ENCODE measurements at regions not wholly inside any gene's neighbourhood (a gene's known extent, or its start where the extent isn't known, plus 50 kb on each side); places are given as distances from the start of the nearest gene placed in this dataset.

DNA sequence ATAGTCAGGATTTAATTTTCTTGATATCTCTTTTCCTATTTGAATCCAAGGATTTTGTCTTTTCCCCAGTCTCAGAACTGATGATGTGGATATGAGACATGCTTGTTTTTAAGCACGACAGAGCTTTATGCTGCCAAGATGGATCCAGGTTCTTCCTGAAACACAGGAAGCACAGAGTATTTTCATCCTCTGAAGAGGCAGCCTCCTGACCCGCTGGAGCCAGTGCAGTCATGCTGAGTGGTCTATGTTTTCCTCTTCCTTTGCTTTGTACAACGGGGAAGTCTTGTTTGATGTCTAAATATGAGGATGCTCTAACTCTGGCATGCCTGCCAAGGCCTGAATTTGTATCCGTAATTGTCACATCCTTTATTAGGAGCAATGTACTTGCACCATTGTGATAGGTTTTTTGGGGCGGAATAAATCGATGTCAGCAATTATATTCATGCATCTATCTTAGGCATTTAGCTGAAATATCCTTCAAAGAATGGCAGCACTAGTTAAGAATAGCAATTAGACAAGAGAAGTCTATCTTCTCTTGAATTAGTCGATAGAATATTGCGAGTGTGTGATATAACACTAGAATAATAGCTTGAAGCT, 407.1 kb upstream of the JAG1 start:
- H3K56ac ChIP-seq (replicated peaks; ENCODE audit: insufficient read length, low read depth, low read length), result no peak overlapping the region
- H4K8ac ChIP-seq (ENCODE audit: extremely low read depth, insufficient read depth, low read length), result no peak overlapping the region
- H3K9ac ChIP-seq (replicated peaks in 1 of 4; ENCODE audit: extremely low read depth in 1 of 4, low read depth in 3 of 4, low read length in 3 of 4), result no peak overlapping the region
- H3K4me1 ChIP-seq (replicated peaks in 1 of 4; ENCODE audit: control insufficient read depth in 3 of 4, insufficient read depth in 4 of 4, low read length in 3 of 4), result no peaks in the 10 kb centered on the region
- H3K14ac ChIP-seq (ENCODE audit: insufficient read length), result no peak overlapping the region
- H2BK20ac ChIP-seq (ENCODE audit: low read length), result no peak overlapping the region
- no peak overlapping the region for H4K5ac ChIP-seq (ENCODE audit: insufficient read length, low read depth, low read length)
- no peaks in the 10 kb centered on the region for H3K27me3 ChIP-seq (replicated peaks in 1 of 4; ENCODE audit: control insufficient read depth in 3 of 4, extremely low read depth in 1 of 4, insufficient read depth in 3 of 4, low read length in 3 of 4)
- DNase-seq (ENCODE audit: low read depth in 1 of 2, low spot score in 2 of 2) (no peak), FAIRE-seq (no peak)
- 91% methylated on average over 8 of the region's 8 CpGs; no CpG with 5 or more reads in 1 of the 2 experiments for WGBS, 2 experiments (ENCODE audit: extremely low coverage in 1 of 2, insufficient coverage in 1 of 2, insufficient read length in 1 of 2, insufficient replicate concordance in 2 of 2, low coverage in 1 of 2, low lambda C conversion rate in 2 of 2, missing lambda C conversion rate in 1 of 2)
- H4K20me1 ChIP-seq (replicated peaks in 1 of 2; ENCODE audit: control insufficient read depth in 1 of 2, insufficient read depth in 2 of 2, low read length in 2 of 2), result no peaks in the 10 kb centered on the region
- no peak overlapping the region; the same call in 1 of the 2 replicates for H2AFZ ChIP-seq (ENCODE audit: low read length)
- no peaks in the 10 kb centered on the region for H3K79me1 ChIP-seq (ENCODE audit: low read depth, low read length)
- H2BK15ac ChIP-seq (ENCODE audit: low read length), result no peak overlapping the region
- H3K4ac ChIP-seq (replicated peaks; ENCODE audit: insufficient read length, low read depth, low read length), result no peak overlapping the region
- H2BK5ac ChIP-seq (ENCODE audit: low read depth, low read length), result no peak overlapping the region
- H3K23ac ChIP-seq (ENCODE audit: insufficient read length), result no peak overlapping the region
- H3K27ac ChIP-seq (ENCODE audit: low read depth, low read length), result no peak overlapping the region
- no peak overlapping the region for H3K18ac ChIP-seq (ENCODE audit: extremely low read depth, low read length)
- H3K79me2 ChIP-seq (ENCODE audit: control insufficient read depth in 1 of 2, insufficient read depth in 2 of 2, low read length in 2 of 2), result no peaks in the 10 kb centered on the region
- H3K9me3 ChIP-seq (ENCODE audit: insufficient read depth in 2 of 2, low read depth in 1 of 2, low read length in 1 of 2), result no peaks in the 10 kb centered on the region
- no peak overlapping the region for H3K4me2 ChIP-seq (ENCODE audit: insufficient read depth in 1 of 2, low read depth in 2 of 2, low read length in 2 of 2)
- no peaks in the 10 kb centered on the region for H3K36me3 ChIP-seq (ENCODE audit: control insufficient read depth in 2 of 4, insufficient read depth in 4 of 4, low read length in 3 of 4)
- H2BK120ac ChIP-seq (replicated peaks; ENCODE audit: low read depth, low read length), result no peak overlapping the region
- POLR2A ChIA-PET (ENCODE audit: partially characterized antibody), result no interaction called here
- H4K91ac ChIP-seq (replicated peaks; ENCODE audit: insufficient read length, low read length), result no peak overlapping the region
- CTCF ChIA-PET (ENCODE audit: partially characterized antibody), result interaction anchor here (0.9 to 1.2 kb wide), 2 partner anchors 25 to 185 kb away, joined by 3 read pairs; no protein-coding TSS in a partner anchor
- H3K23me2 ChIP-seq (ENCODE audit: low read depth, low read length), result no peaks in the 10 kb centered on the region
- H2AK5ac ChIP-seq (ENCODE audit: low read depth, low read length), result no peak overlapping the region
- H2BK12ac ChIP-seq (ENCODE audit: low read depth, low read length), result no peak overlapping the region
- H3K4me3 ChIP-seq (ENCODE audit: extremely low read depth in 1 of 4, insufficient read depth in 2 of 4, low read depth in 3 of 4, low read length in 4 of 4), result no peak overlapping the region
- TF ChIP-seq ASH2L (IDR thresholded peaks at IDR 0.05; ENCODE audit: low read length) (no peak), CHD2 (IDR thresholded peaks at IDR 0.05; ENCODE audit: low read length) (no peak), CBX5 (IDR thresholded peaks at IDR 0.05; ENCODE audit: low read depth, low read length) (no peak), BRCA1 (IDR thresholded peaks at IDR 0.05; ENCODE audit: low read depth, low read length) (no peak), CREB1 (IDR thresholded peaks at IDR 0.05) (no peak), TAF1 (IDR thresholded peaks at IDR 0.05; ENCODE audit: low read depth, low read length) (no peak), MAFK (IDR thresholded peaks at IDR 0.05; ENCODE audit: low read depth, low read length) (no peak), KDM4A (IDR thresholded peaks at IDR 0.05; ENCODE audit: low read depth, low read length, severe bottlenecking) (no peak), JUND (IDR thresholded peaks at IDR 0.05; ENCODE audit: low read length) (no peak), GTF2F1 (IDR thresholded peaks at IDR 0.05; ENCODE audit: borderline replicate concordance, low read depth, low read length) (no peak), RAD21 (IDR thresholded peaks at IDR 0.05 in 1 of 2, conservative IDR thresholded peaks at IDR 0.05 in 1 of 2; ENCODE audit: low read depth in 2 of 2, low read length in 2 of 2) (no peak), CTBP2 (IDR thresholded peaks at IDR 0.05; ENCODE audit: borderline replicate concordance, insufficient read depth, insufficient read length, low read length) (no peak)
- TF ChIP-seq, protein P1, sequence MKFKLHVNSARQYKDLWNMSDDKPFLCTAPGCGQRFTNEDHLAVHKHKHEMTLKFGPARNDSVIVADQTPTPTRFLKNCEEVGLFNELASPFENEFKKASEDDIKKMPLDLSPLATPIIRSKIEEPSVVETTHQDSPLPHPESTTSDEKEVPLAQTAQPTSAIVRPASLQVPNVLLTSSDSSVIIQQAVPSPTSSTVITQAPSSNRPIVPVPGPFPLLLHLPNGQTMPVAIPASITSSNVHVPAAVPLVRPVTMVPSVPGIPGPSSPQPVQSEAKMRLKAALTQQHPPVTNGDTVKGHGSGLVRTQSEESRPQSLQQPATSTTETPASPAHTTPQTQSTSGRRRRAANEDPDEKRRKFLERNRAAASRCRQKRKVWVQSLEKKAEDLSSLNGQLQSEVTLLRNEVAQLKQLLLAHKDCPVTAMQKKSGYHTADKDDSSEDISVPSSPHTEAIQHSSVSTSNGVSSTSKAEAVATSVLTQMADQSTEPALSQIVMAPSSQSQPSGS (IDR thresholded peaks at IDR 0.05; ENCODE audit: low read length), result no peak

All from H1 (cell line).